Psoas muscle (tissue), 7 donors: ENCODE measurements at regions not wholly inside any gene's neighbourhood (a gene's known extent, or its start where the extent isn't known, plus 50 kb on each side); places are given as distances from the start of the nearest gene placed in this dataset.
A peak's percentile ranks its signal among the peaks of the same experiment; 100 is the strongest.
"Not testable (repeated sequence)": the region's sequence is repeated elsewhere in the genome, so short reads cannot be mapped to it uniquely, and the experiment has no call there.

Experiments
- ATAC-seq, 4 donors: fragments of 200-7000 bp; cut with Tn5 transposase; one replicate each; pipeline ENCODE4 v1.9.1; 2020; ENCODE audit warnings: moderate library complexity in 3 of 4, mild to moderate bottlenecking in 2 of 4
- DNase-seq, 2 donors: peaks; one replicate each; pipeline ENCODE4 v3.0.0-alpha.2; 2020
- H3K27ac ChIP-seq: fragments of 200-600 bp; one replicate; pipeline ENCODE4 v1.8.0; 2022
- H3K27me3 ChIP-seq, 3 donors: fragments of 200-600 bp in 1 of 3; one replicate each; pipeline versions ENCODE4 v1.6.1 to v1.8.0; 2013 to 2022; ENCODE audit warnings: low read length in 2 of 3, mild to moderate bottlenecking in 2 of 3, moderate library complexity in 1 of 3; ENCODE audit not compliant: insufficient read depth in 3 of 3
- H3K36me3 ChIP-seq, 2 donors: fragments of 200-600 bp in 1 of 2; one replicate each; pipeline versions ENCODE4 v1.6.1 to v1.8.0; 2013 to 2022; ENCODE audit warnings: low read depth in 1 of 2, mild to moderate bottlenecking in 1 of 2, moderate library complexity in 1 of 2; ENCODE audit not compliant: insufficient read depth in 1 of 2
- H3K4me1 ChIP-seq: fragments of 200-600 bp; one replicate; pipeline ENCODE4 v1.8.0; 2022
- H3K4me3 ChIP-seq: fragments of 200-600 bp; one replicate; pipeline ENCODE4 v1.8.0; 2022; ENCODE audit warnings: mild to moderate bottlenecking
- H3K9me3 ChIP-seq: fragments of 200-600 bp; one replicate; pipeline ENCODE4 v1.8.0; 2022
- WGBS, 3 donors: extraction: QIAGEN DNeasy Blood & Tissue Kit; methylation state at CpG; one replicate each; pipeline versions ENCODE4 v1.1.6 to v1.1.7; 2013; 5-methylcytosine and 5-hydroxymethylcytosine counted together
- intact Hi-C, 2 donors: fragments of 100-400 bp; cut with DNase I; formaldehyde crosslinking; loops; one replicate each; pipeline versions ENCODE4 v1.11.0 to v1.14.2; 2022
- TF ChIP-seq, protein P1 (sequence below): fragments of 200-600 bp; IDR thresholded peaks from one replicate; pipeline ENCODE4 v1.8.0; 2022; ENCODE audit warnings: antibody characterized with exemption
- donor health status: healthy with polysubstance abuse.
- donor health status: DM: no; HTN: no; CAD: no; lungs with moderate emphysema.
- donor health status: Bipolar disorder and iron deficiency.
- donor health status: healthy.
- donor health status: DM: yes; HTN: yes; CAD: no.
- donor health status: DM: no; HTN: no; CAD: no.
- donor health status: DM: yes; HTN: yes; CAD: no.

DNA sequence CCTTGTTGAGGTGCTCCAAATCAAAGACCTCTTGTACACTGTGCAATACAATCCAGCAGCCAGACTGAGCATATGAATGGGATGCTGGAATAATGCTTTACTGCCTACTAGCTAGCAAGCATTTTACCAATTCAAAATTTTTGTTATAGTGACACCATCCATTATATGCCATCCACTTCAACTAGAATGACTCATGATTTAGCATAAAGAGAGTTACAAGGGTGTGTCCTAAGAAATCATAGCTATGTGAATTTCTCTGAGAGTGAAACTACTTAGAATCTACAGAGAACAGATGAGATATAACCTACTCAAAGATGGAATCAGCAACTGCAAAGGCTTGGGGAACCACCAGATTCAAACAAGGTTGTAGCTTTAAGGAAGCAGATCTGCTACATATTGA, 221.9 kb downstream of the LHFPL1 start:
- TF ChIP-seq, protein P1, sequence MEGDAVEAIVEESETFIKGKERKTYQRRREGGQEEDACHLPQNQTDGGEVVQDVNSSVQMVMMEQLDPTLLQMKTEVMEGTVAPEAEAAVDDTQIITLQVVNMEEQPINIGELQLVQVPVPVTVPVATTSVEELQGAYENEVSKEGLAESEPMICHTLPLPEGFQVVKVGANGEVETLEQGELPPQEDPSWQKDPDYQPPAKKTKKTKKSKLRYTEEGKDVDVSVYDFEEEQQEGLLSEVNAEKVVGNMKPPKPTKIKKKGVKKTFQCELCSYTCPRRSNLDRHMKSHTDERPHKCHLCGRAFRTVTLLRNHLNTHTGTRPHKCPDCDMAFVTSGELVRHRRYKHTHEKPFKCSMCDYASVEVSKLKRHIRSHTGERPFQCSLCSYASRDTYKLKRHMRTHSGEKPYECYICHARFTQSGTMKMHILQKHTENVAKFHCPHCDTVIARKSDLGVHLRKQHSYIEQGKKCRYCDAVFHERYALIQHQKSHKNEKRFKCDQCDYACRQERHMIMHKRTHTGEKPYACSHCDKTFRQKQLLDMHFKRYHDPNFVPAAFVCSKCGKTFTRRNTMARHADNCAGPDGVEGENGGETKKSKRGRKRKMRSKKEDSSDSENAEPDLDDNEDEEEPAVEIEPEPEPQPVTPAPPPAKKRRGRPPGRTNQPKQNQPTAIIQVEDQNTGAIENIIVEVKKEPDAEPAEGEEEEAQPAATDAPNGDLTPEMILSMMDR = no peak
- intact Hi-C loops = no loop called here
- H3K27me3 ChIP-seq = peaks cover 0 to 6% (median 0%) of the 10 kb centered on the region in 3 donors
- ATAC-seq (no peak), DNase-seq (no peak)
- H3K4me1 ChIP-seq = no peaks in the 10 kb centered on the region
- H3K9me3 ChIP-seq = no peaks in the 10 kb centered on the region
- H3K36me3 ChIP-seq = no peaks in the 10 kb centered on the region
- H3K27ac ChIP-seq = no peak overlapping the region
- H3K4me3 ChIP-seq = no peak overlapping the region

DNA sequence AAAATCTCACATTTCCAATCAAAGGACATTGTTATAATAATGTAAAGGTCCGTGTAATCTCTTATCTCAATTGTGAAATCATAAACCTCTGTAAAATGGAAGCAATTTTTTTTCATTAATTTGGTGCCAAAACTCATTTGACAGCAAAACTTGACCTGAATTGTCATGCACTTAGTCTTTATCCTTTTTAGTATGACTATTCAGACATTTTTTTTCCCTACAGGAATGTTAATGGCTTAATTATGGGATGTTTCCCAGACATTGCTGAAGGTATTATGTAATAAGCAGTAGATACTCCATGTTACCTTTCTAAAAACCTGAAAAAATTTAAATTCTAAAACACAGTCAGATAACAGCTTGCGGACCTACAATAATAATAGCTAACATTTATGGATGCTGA, 228.9 kb downstream of the LHFPL1 start:
- H3K36me3 ChIP-seq = no peaks in the 10 kb centered on the region
- no peaks in the 10 kb centered on the region for H3K4me1 ChIP-seq
- no peaks in the 10 kb centered on the region for H3K27me3 ChIP-seq
- DNase-seq (no peak), ATAC-seq (no peak)
- H3K9me3 ChIP-seq = no peaks in the 10 kb centered on the region
- intact Hi-C loops = no loop called here
- TF ChIP-seq, protein P1 = no peak
- WGBS, 3 donors = 71 to 79% (median 74%) methylated on average over 2 of the region's 2 CpGs
- no peak overlapping the region for H3K27ac ChIP-seq
- no peak overlapping the region for H3K4me3 ChIP-seq

DNA sequence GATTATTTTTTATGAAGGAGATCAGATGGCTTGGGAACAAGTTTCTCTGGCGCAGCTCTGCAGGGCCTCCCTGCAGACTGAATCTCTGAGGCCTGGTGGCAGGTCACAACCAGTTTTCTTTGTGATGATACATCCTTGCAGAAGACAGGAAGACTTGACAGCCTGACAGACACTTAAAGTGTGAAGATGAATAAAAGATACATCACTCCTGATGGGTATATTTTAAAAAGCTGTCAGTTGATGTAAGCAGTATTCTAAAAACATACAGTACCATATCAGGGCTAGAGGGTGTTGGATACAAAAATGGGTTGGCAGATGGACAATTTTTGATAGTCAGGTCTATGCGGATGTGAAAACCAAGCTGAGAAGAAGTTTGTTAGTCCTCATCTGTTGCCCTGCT, 239.5 kb downstream of the LHFPL1 start:
- DNase-seq = no peak
- Histone ChIP-seq H3K27ac (no peak overlapping the region), H3K4me3 (no peak overlapping the region), H3K4me1 (no peaks in the 10 kb centered on the region), H3K9me3 (no peaks in the 10 kb centered on the region), H3K36me3 (no peaks in the 10 kb centered on the region), H3K27me3 (peaks cover 0 to 6% (median 0%) of the 10 kb centered on the region in 3 donors)
- TF ChIP-seq, protein P1 = no peak
- no peak for ATAC-seq
- 55 to 79% (median 73%) methylated on average over 2 of the region's 2 CpGs for WGBS, 3 donors
- intact Hi-C loops = no loop called here

DNA sequence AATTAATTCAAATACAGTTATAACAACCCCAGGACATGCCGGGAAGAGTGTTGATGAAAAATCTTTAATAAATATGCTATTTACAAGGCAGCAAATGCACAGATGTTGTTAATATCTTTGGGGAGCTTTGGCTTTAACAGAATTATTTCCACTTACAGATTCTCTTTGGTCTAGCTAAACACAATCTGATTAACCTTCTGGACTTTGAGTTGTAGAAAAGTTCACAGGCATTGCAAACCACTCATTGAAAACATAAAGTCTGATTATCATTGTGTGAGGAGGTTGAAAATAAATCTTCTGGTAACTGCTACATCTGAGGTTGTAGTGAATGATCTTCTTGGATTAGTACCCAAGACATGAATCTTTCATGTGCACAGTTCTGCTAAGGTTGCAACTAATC, 255.6 kb downstream of the LHFPL1 start:
- intact Hi-C loops = no loop called here
- Histone ChIP-seq H3K9me3 (no peaks in the 10 kb centered on the region), H3K36me3 (no peaks in the 10 kb centered on the region), H3K4me3 (no peak overlapping the region), H3K4me1 (no peaks in the 10 kb centered on the region), H3K27me3 (peaks cover 0 to 7% (median 0%) of the 10 kb centered on the region in 3 donors), H3K27ac (no peak overlapping the region)
- DNase-seq (no peak), ATAC-seq (no peak)
- WGBS, 3 donors = 85 to 87% (median 85%) methylated on average over 1 of the region's 1 CpG
- TF ChIP-seq, protein P1 = no peak

DNA sequence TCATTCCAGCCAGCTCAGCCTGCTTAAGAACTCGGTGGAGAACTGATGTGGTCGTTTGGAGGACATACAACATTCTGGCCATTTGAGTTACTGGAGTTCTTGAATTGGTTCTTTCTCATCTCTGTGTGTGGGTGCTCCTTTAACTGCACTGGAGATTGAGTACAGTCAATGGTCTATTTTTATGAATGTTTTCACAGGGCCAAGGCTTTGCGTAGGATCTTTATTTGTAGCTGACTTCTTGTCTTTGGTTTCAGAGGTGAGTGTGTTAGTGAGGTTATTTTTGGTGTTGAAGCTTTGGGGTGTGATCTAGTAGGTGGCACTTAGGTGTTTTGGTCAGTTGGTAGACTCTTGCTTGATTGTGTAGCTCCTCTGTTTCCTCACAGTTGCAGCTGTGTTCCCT, 288.4 kb downstream of the LHFPL1 start:
- H3K36me3 ChIP-seq = no peaks in the 10 kb centered on the region
- DNase-seq = no peak
- H3K4me1 ChIP-seq = no peaks in the 10 kb centered on the region
- peak in 3 of 4 donors; percentile 49 to 75 (median 75) for ATAC-seq
- 27 to 49% (median 32%) methylated on average over 3 of the region's 3 CpGs for WGBS, 3 donors
- no peak overlapping the region for H3K4me3 ChIP-seq
- no peaks in the 10 kb centered on the region for H3K9me3 ChIP-seq
- no peaks in the 10 kb centered on the region for H3K27me3 ChIP-seq
- no peak overlapping the region for H3K27ac ChIP-seq
- TF ChIP-seq, protein P1 = no peak
- intact Hi-C loops = no loop called here

DNA sequence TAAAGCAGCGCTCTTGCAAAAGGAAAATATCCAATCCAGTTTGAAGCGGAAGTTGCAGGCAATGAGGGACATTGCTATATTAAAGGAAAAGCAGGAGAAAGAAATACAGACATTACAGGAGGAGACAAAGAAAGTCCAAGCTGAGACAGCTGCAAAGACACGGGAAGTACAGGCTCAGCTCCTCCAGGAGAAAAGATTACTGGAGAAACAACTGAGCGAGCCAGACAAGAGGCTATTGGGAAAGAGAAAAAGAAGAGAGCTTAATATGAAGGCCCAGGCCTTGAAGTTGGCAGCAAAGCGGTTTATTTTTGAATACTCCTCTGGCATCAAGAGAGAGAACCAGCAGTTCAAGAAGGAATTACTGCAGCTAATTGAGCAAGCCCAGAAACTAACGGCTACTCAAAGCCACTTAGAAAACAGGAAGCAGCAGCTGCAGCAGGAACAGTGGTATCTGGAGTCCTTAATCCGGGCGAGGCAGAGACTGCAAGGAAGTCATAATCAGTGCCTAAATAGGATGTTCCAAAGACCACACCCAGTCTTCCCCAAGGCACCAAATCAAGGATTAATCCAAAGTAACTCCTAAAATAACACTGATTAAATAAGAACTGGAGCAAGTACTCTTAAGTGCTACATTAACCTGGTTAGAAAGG, 298.0 kb downstream of the LHFPL1 start:
- H3K4me3 ChIP-seq, H3K27ac ChIP-seq, H3K9me3 ChIP-seq, H3K36me3 ChIP-seq, H3K27me3 ChIP-seq, H3K4me1 ChIP-seq, intact Hi-C loops, DNase-seq: not testable (repeated sequence)
- WGBS, 3 donors = 37 to 43% (median 38%) methylated on average over 8 of the region's 8 CpGs
- ATAC-seq = peak in 1 of 4 donors; percentile 30
